Forelimb muscle (tissue), 1 donor: ENCODE measurements at regions not wholly inside any gene's neighbourhood (a gene's known extent, or its start where the extent isn't known, plus 50 kb on each side); places are given as distances from the start of the nearest gene placed in this dataset.

Experiments
- DNase-seq: peaks from one replicate; pipeline ENCODE4 v3.0.0-alpha.2; 2013; ENCODE audit warnings: low read depth

DNA sequence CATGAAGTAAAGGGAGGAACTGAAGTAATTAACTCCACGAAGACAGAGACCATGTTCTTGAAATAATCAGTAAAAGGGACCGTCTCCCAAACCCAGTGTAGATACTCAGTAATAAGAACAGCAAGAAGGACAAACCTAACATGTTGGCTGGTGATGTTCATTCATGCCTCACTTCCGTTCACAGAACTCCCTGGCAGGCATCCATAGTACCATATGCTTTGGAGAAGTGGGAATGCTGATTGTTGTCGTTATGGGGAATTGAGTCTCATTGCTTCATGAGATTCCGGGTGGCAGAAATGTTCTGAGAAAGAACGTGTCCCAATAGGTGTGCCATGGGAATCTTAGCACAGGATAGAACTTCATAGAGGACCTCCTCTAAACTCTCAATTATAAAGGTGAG lies 452.3 kb downstream of the ZSWIM6 start:
- no peak for DNase-seq

DNA sequence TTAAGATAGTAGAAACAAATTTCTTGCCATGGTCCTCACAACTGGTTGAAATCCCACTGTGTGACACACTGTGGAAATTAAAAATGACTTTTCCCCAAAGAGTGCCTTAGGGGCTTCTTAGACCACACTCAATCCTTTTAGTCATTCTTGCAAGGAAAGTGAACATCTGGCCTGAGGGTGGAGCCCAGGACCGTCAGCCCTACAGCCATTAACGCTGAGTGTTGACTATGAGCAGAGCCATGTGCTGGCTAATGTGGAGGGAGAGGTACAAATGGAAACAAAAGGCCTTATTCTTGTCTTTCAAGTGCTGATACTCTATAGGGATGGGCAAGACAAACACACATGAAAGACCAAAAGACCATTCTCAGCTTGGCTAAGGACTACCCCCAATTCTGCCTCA lies 456.5 kb downstream of the ZSWIM6 start:
- DNase-seq: no peak

DNA sequence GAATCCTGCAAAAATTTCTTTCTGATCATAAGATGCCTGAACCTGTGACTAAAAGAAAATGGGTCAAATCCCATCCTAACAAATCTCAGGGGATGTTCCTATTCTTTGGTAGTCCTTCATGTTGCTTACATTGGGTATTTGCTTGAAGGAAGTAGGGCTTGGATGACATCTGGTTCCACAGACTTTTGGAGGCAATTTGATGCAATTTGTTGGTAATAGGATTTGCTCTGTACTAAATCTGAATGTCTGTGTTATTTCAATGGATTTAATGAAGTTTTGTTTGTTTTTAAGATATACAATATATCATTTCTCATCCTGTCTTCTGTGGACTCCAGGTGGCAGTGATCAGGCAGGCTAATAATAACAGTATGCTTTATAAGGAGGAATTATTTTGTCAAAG lies 457.9 kb downstream of the ZSWIM6 start:
- no peak for DNase-seq

DNA sequence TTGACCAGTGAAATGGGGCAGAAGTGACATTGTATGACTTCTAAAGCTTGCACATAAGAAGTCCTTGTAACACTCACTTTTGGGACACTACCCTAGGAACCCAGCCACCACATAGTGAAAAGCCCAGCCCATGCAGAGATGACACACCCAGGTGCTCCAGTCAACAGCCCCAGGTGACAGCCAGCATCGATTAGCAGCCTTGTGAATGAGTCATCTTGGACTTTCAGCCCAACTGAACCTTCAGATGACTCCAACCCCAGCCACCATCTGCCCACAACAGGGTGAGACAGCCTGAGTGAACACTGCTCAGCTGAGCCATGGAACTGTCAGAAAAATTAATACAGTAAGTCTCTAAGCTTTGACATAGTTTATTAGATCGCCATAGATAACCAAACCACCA lies 458.6 kb downstream of the ZSWIM6 start:
- no peak for DNase-seq

DNA sequence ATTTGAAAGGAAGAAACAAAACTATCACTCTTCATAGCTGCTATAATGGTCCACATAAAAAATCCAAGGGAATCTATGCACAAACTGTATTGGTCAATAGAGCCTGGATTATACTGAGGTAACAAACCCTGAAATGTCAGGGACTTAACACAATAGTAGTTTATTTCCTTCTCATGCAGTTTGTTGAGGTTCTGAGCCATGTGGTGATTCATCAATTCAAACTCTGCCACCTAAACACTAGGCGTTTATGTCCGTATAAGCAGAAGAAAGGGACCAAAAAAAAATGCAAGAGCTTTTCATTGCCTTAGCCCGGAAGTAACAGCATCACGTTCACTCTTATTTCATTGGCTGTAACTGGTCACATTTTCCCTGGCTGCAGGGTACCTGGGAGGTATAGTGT lies 464.7 kb downstream of the ZSWIM6 start:
- DNase-seq: no peak

DNA sequence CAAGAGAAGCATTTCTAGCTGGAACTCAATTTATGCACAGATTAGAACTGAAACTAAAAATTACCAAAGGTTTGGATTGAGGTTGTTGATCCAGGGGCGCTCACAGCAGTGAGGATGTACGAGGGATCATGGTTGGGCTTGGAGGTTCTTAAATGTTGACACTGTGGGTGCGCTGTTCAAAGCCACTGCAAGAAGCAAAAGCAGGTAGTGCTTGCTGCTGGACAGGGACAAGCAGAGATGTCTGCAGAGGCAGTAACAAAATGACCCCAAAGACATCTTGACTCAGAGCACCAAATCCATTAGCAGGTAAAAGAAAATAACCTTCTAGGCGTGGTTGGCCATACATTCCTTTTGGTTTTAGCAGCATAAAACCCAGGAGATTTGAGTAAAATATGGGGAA lies 468.4 kb downstream of the ZSWIM6 start:
- no peak for DNase-seq

DNA sequence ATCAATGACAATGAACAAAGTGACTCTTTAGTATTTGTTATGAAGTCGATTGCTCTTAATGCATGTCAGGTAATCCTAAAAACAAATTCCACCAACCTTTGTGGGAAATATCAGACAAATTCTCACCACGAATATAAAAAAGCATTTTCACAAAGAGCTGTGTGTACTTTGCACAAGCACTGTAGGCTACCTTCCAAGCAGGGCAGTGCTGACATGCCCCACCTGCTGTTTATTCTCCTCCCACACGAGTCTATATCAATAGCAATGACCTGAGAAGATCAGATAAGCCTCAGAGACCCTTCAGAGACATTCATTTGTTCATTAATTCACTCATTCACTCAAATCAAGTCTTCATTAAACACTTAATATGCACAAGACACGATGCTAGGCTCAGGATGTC lies 469.1 kb downstream of the ZSWIM6 start:
- no peak for DNase-seq

DNA sequence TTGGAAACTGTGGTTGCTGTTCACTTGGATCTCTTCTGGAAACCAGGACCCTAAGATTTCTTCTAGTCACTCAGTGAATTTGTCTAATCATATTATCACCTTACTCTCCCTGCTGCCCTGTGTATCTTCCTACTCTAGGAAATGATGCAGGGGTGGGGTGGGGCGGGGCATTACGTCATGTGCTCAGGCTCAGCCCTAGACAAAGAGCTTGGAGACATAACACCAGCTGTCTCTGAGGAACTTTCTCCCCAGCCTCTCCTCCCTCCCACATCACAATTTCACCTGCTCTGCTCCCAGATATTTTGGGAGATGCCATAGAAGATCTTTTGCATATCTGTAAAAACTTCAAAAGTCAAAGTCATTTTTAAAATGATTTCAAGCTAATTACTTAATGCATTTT lies 470.4 kb downstream of the ZSWIM6 start:
- DNase-seq: no peak

DNA sequence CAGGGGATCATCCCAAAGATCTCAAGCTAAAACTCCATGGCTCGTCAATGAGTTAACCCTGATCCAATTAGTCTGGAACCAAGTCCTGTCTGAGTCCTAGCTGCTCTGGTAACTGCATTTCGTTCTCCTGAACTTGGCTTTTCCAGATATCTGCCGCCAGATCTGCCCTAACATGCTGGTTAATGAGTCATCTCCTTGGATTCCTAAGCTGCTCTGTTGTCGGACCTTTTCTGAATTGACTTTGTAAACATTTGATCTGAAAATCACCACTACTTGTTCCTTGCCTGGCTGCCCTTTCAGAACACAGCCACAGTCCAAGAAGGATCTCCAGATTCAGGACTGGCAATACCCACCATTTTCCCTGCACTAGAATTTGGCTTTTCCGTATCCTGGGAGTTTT lies 473.0 kb downstream of the ZSWIM6 start:
- DNase-seq: no peak

DNA sequence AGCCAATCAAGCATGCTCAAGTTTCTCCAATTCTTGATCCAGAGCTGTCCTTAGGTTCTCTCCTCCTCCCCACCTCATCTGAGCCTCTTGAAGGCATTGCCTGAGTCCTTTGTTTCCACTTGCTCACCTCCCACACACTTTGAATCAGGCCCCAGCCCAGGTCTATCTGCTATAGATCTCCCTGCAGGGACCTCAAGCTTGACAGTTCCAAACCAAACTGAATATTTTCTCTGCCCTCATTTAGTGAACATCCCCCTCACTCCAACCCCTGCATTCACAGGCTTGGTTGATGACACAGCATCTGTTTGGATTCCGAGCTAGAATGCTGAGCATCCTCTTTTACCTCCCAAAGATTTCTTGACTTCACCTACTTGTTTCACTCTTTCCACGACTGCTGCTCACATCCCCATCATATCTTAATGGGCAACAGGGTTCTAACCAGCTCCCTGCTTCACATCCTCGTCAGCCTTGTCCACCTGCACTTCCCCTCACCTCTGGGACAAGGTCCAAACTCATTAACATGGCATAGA lies 474.5 kb downstream of the ZSWIM6 start:
- no peak for DNase-seq

DNA sequence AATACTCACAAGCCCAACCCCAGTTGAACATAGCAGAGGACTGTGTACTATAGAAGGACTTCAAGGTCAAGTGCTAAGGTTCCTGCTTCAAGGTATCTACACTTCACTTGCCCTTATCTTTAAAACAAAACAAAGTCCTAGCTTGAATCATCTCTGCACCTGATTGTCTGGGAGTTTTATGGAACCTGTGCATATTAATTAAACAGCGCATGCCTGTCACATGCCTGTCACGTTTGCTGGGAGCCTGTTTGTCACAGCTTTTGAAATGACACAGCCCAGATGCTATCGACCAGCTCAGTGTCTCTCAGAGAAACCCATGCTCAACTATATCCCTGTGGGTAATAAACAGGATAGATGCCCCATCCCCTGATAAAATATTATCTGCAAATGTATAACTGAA lies 476.0 kb downstream of the ZSWIM6 start:
- DNase-seq: no peak

DNA sequence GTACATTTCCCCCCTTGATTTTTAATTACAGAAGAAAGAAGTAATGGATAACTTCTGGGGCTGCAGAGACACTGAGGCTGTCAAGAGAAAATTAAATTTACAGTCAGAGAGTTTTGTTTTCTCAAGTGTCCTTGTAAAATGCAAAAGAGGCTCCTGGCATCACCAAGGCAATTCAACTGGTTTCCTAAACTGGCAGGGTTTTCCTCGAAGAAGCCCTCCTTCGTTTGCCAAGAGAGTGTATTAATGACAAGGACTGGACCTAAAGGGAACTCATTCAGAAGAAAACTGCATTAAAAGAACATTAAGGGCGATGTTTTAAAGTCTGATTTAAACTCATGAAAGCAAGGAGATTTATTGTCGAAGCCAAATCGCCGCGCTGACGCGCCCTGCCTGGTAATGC lies 476.9 kb downstream of the ZSWIM6 start:
- no peak for DNase-seq

DNA sequence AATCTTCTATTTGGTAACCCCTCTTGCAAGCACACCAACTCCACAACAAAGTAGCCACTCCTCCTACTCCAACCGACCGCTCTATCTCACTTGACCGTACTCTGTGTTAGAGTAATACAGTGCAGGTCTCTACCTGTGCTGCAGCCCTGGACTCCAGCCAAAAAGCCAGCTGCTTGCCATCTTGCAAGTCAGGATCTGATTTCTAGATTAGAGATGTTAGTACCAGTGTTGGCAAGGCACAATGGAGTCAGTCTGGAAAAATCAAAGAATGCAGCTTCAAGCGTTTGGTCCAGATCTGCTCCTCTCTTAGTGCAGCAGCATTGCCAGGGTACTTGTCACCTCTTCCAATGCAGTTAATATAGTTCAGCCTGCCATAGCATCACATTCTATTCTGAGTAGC lies 477.6 kb downstream of the ZSWIM6 start:
- no peak for DNase-seq

DNA sequence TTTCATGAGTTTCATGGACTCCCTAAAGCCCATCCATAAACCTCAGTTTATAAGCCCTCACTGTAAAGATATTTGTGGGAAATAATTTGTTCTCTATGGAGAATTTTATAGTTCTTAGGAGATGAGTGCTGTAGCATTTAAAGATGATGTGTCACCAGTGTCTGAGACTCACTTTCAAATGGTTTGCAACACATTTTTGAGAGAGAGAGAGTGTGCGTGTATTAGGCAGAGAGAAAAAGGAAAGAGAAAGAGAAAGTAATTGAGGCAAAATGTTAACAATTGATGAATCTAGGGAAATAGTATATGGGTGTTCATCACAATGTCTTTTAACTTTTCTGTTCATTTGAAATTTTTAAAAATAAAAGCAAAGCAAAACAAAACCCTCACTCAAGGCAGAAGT lies 479.0 kb downstream of the ZSWIM6 start:
- DNase-seq: no peak

DNA sequence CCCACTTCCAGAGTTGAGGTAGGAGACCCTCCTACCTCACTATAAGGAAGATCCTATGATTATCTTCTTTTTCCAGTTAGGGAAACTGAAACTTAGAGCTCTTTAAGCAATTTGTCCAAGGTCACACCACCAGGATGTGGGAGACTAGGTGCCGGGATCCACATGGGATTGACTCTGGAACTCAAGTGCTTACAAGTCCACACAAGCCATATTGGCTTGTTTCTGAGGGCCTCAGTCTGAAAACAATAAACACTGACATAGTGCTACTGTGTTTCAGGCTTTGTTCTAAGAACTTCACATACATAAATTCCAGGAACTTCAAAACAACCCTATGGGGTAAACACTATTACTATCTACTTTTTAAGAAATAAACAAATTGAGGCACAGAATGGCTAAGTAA lies 481.3 kb downstream of the ZSWIM6 start:
- no peak for DNase-seq

DNA sequence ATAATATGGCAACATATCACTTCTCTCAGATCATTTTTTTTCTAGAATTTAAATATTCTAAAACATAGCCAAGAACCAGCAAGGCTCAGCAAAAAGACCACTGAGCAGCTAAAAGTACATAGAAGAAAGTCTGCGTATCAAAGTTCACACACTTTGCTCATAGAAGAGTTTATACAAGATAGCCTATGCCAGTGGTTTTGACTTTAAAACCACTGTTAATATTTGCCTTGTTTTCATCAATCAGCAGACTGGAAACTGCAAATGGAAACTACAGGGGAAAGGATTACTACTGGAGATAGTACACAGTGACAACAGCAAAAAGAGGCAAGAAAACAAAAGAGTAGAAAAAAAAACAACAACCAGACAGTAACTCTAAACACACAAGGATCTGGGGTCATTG lies 483.3 kb downstream of the ZSWIM6 start:
- DNase-seq: no peak

DNA sequence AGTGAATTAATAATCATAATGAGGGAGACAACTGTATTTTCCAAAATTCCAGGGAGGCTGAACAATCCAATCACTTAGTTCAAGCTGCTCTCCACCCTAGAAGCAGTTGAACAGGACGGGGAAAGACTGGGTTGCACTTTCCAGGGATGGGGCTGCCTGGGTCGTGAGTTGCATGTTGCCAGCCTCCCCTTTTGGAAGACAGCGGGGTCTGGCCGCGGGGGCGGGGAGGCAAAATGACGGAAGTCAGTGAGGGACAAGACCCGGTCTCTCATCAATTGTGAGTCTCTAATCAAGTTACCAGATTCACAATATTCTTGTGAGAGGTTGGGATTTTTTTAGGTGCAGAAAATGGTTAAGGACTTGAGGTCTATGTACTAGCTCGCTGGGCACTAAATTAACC lies 484.1 kb downstream of the ZSWIM6 start:
- DNase-seq: no peak

DNA sequence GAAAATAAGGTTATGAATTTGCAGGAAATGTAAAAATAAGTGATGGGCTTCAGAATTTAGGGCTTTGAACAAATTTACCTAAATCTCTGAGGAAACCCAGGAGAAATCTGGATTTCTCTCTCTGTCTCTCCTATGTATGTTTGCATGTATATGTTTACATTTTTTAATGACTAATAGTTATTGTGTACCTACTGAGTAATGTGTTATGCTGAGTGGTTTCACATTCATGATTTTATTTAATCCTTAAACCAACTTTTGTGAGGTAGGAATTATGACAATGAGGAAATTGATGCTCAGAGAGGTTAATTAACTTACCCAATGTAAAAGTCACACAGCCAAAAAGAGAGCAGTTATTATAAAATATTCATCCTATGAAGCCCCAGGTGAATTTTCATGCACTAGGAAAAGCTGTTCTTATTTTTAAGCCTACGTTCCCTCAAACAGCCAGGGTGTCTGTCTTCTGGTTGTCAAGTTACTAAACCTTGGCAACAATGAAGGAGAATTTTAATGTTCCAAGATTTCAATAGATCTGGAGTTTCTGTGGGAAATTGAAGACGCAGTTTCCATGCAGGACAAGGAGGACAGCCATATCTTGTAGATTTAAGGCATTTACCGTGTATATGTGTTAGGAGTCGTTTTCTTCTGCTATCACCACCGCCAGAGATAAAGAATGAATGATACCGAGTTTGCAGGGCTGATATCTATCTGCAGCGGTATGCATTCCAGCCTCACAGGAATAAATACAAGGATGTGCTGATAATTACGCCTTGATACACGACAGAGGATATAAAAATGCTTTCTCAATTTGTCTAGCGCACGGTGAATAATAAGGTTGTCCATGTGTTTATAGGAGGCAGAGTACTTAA lies 484.8 kb downstream of the ZSWIM6 start:
- no peak for DNase-seq

DNA sequence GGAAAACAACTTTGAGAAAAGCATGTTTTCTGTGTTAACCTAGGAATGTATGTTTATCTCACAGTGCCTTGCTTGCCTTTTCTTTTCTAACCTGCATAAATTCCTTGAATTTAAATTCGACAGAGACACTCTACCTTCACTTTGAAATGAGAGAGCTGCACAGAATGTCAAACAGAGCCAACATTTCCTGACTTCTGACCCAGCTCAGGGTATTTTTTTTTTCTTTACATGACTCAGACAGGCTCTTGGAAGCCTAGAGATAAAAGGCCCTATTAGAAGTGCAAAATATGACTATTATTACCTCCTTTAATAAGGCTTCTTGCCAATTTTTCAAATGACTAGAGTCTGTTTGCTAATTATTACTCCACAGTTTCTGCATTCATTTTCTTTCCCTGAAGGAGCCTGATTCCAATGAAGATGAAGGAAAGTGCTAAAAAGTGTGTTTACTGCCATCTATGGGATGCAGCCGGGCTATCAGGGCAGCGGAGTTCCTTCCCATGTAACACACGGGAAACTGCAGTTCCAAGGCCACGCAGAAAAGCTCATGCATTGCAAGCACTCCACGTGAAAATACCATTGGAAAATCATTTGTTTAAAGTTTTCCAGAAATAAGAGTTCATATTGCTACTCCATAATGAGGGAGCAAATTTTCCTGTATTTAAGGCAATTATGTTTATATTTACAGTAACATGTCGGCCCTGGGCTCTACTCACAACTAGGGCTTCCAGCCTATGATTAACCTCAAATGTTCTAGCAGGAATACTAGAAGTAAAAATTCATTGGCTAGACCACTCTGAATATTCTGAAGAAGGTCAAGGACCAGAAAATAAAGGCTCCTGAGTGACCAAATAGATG lies 485.6 kb downstream of the ZSWIM6 start:
- DNase-seq: peak; percentile 14

DNA sequence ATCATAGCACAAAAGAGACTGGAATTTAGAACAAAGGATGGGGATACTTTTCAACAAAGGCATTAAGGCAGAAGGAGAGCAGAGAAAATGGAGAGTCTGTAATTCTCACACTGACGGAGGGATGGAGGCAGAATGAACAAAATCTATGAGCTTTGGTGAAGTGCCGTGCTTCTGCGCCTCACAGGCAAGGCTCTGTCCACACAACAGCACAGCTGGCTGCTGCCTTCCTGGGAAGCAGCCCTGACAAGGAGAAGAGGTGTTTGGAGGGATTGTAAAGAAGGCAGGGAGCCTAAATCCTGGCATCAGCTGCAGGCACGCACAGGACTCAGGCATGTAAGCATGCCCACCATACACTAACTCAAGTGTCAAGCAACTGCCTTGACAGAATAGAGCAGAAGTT lies 485.2 kb upstream of the KIF2A start:
- no peak for DNase-seq

DNA sequence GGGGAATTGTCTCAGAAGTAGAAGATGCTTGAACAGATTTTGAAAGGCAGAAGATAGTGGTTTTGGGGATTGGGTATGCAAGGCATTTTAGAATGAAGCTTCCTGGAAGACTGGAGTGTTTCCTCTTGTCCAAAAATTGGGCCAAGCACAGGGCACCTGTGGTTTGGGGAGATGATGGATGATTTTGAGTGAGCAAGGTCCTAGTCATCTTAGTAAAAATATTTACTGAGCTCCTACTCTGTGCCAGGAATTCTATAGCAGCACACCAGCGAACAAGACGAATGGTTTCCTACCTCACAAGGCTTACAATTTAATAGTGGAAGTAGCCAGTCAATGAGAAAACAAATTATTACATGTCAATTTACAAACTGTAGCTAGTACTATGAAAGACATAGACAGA lies 484.4 kb upstream of the KIF2A start:
- no peak for DNase-seq

DNA sequence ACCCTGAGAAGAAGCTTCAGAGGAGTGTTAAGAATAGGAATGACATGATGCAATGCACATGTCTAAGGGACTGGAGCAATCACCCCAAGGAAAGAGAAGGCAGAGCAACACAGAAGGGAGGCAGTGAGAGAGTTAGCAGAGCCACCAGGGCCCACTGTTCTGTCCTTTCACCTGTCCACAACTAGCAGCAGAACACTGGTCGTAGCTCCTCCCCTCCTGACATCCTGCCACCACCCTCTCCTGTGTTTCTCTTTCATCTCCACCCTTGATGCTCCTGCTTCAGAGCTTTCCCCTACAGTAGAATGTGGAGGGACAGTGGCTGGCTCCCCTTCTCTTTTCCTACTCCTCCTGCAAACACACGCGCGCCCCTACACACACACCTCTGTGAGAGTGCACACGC lies 483.4 kb upstream of the KIF2A start:
- no peak for DNase-seq

DNA sequence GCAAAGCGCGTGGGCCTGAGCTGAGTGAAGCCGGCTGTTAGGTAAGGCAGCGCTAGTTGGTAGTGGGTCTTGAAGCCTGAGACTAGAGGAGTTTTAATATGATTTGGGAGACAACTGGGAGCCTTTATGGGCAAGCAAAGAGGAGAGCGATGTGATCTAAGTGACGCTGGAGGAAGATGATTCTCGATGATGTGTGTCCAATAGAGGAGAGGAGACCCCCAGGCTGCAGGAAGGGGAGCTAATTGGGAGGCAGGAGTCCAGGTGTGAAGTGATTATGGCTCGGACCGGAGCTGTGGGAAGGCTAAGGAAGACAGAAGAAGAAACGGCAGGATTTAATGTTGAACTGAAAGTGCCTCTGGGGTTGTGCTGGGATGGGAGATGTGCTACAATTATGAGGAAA lies 482.9 kb upstream of the KIF2A start:
- no peak for DNase-seq
